PC-3 (cell line): ENCODE measurements at regions not wholly inside any gene's neighbourhood (a gene's known extent, or its start where the extent isn't known, plus 50 kb on each side); places are given as distances from the start of the nearest gene placed in this dataset.

Experiments used
- ATAC-seq: fragments of 200-7000 bp; cut with Tn5 transposase; 2 replicates; pipeline ENCODE4 v1.9.1; 2020; ENCODE audit warnings: mild to moderate bottlenecking, moderate library complexity
- BruUV-seq: library from RNA; stranded (reverse); fragments of 400-500 nt; replicated peaks from 2 replicates; lab custom pipeline; 2021; lab: Mats Ljungman, UMichigan
- CTCF ChIA-PET: fragments of 300-600 bp; sonication (Branson Sonifier 250); formaldehyde crosslinking; loops from one replicate; lab custom pipeline; 2022; ENCODE audit warnings: antibody characterized with exemption; lab: Charles Lee
- POLR2A ChIA-PET: fragments of 300-600 bp; sonication (Branson Sonifier 250); formaldehyde crosslinking; loops from one replicate; lab custom pipeline; 2022; ENCODE audit warnings: antibody characterized with exemption; ENCODE audit not compliant: unreplicated experiment; lab: Charles Lee
- DNase-seq: peaks from one replicate; pipeline ENCODE4 v3.0.0-alpha.2; 2015
- H2AFZ ChIP-seq: fragments of 300-600 bp; sonication (generic); 2 replicates; pipeline ENCODE4 v1.6.0; 2016; ENCODE audit warnings: antibody characterized with exemption, low read length
- H3F3A ChIP-seq: fragments of 300-600 bp; sonication (generic); one replicate; pipeline ENCODE4 v1.6.0; 2017; ENCODE audit warnings: antibody characterized with exemption, low read length, control low read depth, mild to moderate bottlenecking; ENCODE audit not compliant: unreplicated experiment
- H3K27ac ChIP-seq: fragments of 300-600 bp; sonication (generic); 2 replicates; pipeline ENCODE4 v1.5.1; 2016; ENCODE audit warnings: mild to moderate bottlenecking, low read length
- H3K27me3 ChIP-seq: fragments of 300-600 bp; sonication (generic); 2 replicates; pipeline ENCODE4 v1.6.1; 2016; ENCODE audit warnings: low read length, mixed read lengths
- H3K36me3 ChIP-seq: fragments of 300-600 bp; sonication (generic); 2 replicates; pipeline ENCODE4 v1.6.1; 2016; ENCODE audit warnings: low read depth, mixed run types, low read length, mixed read lengths
- H3K4me1 ChIP-seq: fragments of 300-600 bp; sonication (generic); 2 replicates; pipeline ENCODE4 v1.5.1; 2016; ENCODE audit warnings: low read length; ENCODE audit not compliant: insufficient read depth
- H3K4me2 ChIP-seq: fragments of 300-600 bp; sonication (generic); 2 replicates; pipeline ENCODE4 v1.6.0; 2016; ENCODE audit warnings: low read length
- H3K4me3 ChIP-seq: fragments of 300-600 bp; sonication (generic); 2 replicates; pipeline ENCODE4 v1.5.1; 2016; ENCODE audit warnings: mild to moderate bottlenecking, low read length, mixed read lengths
- H3K79me2 ChIP-seq: fragments of 300-600 bp; sonication (generic); 2 replicates; pipeline ENCODE4 v1.6.1; 2017; ENCODE audit warnings: low read length, mixed read lengths
- H3K9ac ChIP-seq: fragments of 300-600 bp; sonication (generic); 2 replicates; pipeline ENCODE4 v1.6.0; 2016; ENCODE audit warnings: mild to moderate bottlenecking, low read length
- H3K9me2 ChIP-seq: fragments of 300-600 bp; sonication (generic); replicated peaks from 2 replicates; pipeline ENCODE4 v1.6.1; 2016; ENCODE audit warnings: mixed run types, low read length, mixed read lengths
- H3K9me3 ChIP-seq: fragments of 300-600 bp; sonication (generic); 2 replicates; pipeline ENCODE4 v1.6.1; 2016; ENCODE audit warnings: low read length, mixed read lengths
- H4K20me1 ChIP-seq: fragments of 300-600 bp; sonication (generic); 2 replicates; pipeline ENCODE4 v1.6.1; 2016; ENCODE audit warnings: low read length, mixed read lengths
- CTCF ChIP-seq: fragments of 300-600 bp; sonication (generic); conservative IDR thresholded peaks from 2 replicates; pipeline ENCODE4 v1.5.1; 2017; ENCODE audit warnings: antibody characterized with exemption, low read depth, mild to moderate bottlenecking, low read length
- EZH2 ChIP-seq: fragments of 300-600 bp; sonication (generic); IDR thresholded peaks from one replicate; pipeline ENCODE4 v1.6.1; 2017; ENCODE audit warnings: antibody characterized with exemption, mild to moderate bottlenecking, low read length; ENCODE audit not compliant: unreplicated experiment
- EZH2phosphoT487 ChIP-seq: fragments of 300-600 bp; sonication (generic); IDR thresholded peaks from 2 replicates; pipeline ENCODE4 v1.6.1; 2018; ENCODE audit warnings: mild to moderate bottlenecking, antibody characterized with exemption, low read length, borderline replicate concordance
- intact Hi-C: fragments of 100-400 bp; cut with micrococcal nuclease; formaldehyde crosslinking; loops from 2 replicates; pipeline ENCODE4 v1.9.0; 2023

GRCh38 chr6:88492241-88492640 is 326.1 kb upstream of the CNR1 start:
- no peak overlapping the region for H2AFZ ChIP-seq
- H3F3A ChIP-seq = no peaks in the 10 kb centered on the region
- no peak overlapping the region for H3K4me3 ChIP-seq
- CTCF ChIA-PET = interaction anchor here (0.5 to 0.7 kb wide), 3 partner anchors 9 to 1411 kb away, joined by 3 read pairs; no protein-coding TSS in a partner anchor
- no peak overlapping the region for H3K4me2 ChIP-seq
- H3K4me1 ChIP-seq = no peaks in the 10 kb centered on the region
- no TSS peak for BruUV-seq
- ATAC-seq (no peak), DNase-seq (no peak)
- no peaks in the 10 kb centered on the region for H3K36me3 ChIP-seq
- H3K79me2 ChIP-seq = no peaks in the 10 kb centered on the region
- no peaks in the 10 kb centered on the region for H3K9me3 ChIP-seq
- no peak overlapping the region for H3K9ac ChIP-seq
- H3K9me2 ChIP-seq = no peaks in the 10 kb centered on the region
- POLR2A ChIA-PET = no interaction called here
- intact Hi-C loops = loop anchor here (2.0 to 5.0 kb wide), 3 partner anchors 380 to 660 kb away; no protein-coding TSS in a partner anchor
- TF ChIP-seq CTCF (no peak), EZH2phosphoT487 (no peak)
- no peaks in the 10 kb centered on the region for H3K27me3 ChIP-seq
- H4K20me1 ChIP-seq = no peaks in the 10 kb centered on the region
- no peak overlapping the region for H3K27ac ChIP-seq

GRCh38 chr6:88491266-88491880 is 325.2 kb upstream of the CNR1 start:
- BruUV-seq = no TSS peak
- Histone ChIP-seq H2AFZ (no peak overlapping the region), H3K27me3 (no peaks in the 10 kb centered on the region), H3K36me3 (no peaks in the 10 kb centered on the region), H4K20me1 (no peaks in the 10 kb centered on the region), H3K27ac (no peak overlapping the region), H3F3A (no peaks in the 10 kb centered on the region), H3K9me3 (no peaks in the 10 kb centered on the region), H3K79me2 (no peaks in the 10 kb centered on the region), H3K4me2 (no peak overlapping the region), H3K9me2 (no peaks in the 10 kb centered on the region), H3K9ac (no peak overlapping the region), H3K4me1 (no peaks in the 10 kb centered on the region), H3K4me3 (no peak overlapping the region)
- ATAC-seq (no peak), DNase-seq (no peak)
- TF ChIP-seq CTCF (no peak), EZH2phosphoT487 (no peak), EZH2 (no peak)
- intact Hi-C loops = loop anchor here (5.0 kb wide), 2 partner anchors 381 to 659 kb away; no protein-coding TSS in a partner anchor
- ChIA-PET POLR2A (no interaction called here), CTCF (no interaction called here)

- H3F3A ChIP-seq = no peaks in the 10 kb centered on the region
- no peak overlapping the region for H3K4me2 ChIP-seq
- intact Hi-C loops = loop anchor here (5.0 kb wide), 2 partner anchors 381 to 659 kb away; no protein-coding TSS in a partner anchor
- H2AFZ ChIP-seq = no peak overlapping the region
- no peaks in the 10 kb centered on the region for H3K9me2 ChIP-seq
- H3K9ac ChIP-seq = no peak overlapping the region
- H3K36me3 ChIP-seq = no peaks in the 10 kb centered on the region
- no peak overlapping the region for H3K4me3 ChIP-seq
- ChIA-PET CTCF (no interaction called here), POLR2A (no interaction called here)
- peak; percentile 9 for DNase-seq
- no peaks in the 10 kb centered on the region for H4K20me1 ChIP-seq
- TF ChIP-seq EZH2phosphoT487 (no peak), CTCF (no peak), EZH2 (no peak)
- peak; percentile 27; the same call in 1 of the 2 replicates for ATAC-seq
- H3K27me3 ChIP-seq = no peaks in the 10 kb centered on the region
- H3K9me3 ChIP-seq = no peaks in the 10 kb centered on the region
- no peaks in the 10 kb centered on the region for H3K4me1 ChIP-seq
- no peaks in the 10 kb centered on the region for H3K79me2 ChIP-seq
- no peak overlapping the region for H3K27ac ChIP-seq
- BruUV-seq = no TSS peak
Observed at GRCh38 chr6:88490908-88491264, 324.7 kb upstream of the CNR1 start.
